Vagina (tissue), 2 donors: ENCODE measurements at regions not wholly inside any gene's neighbourhood (a gene's known extent, or its start where the extent isn't known, plus 50 kb on each side); places are given as distances from the start of the nearest gene placed in this dataset.

Experiments
- DNase-seq, 2 donors: peaks; one replicate each; pipeline ENCODE4 v3.0.0-alpha.2; 2017; ENCODE audit errors: extremely low spot score in 2 of 2
- H3K27ac ChIP-seq: fragments of 200-600 bp; sonication (generic); one replicate; pipeline ENCODE4 v1.5.1; 2019
- H3K27me3 ChIP-seq: fragments of 200-600 bp; sonication (generic); one replicate; pipeline ENCODE4 v1.5.1; 2019
- H3K36me3 ChIP-seq, 2 donors: fragments of 200-600 bp; sonication (generic); one replicate each; pipeline ENCODE4 v1.5.1; 2017 to 2019
- H3K4me1 ChIP-seq: fragments of 200-600 bp; sonication (generic); one replicate; pipeline ENCODE4 v1.5.1; 2019
- H3K4me3 ChIP-seq, 2 donors: fragments of 200-600 bp; sonication (generic); 1 replicate in 1 of 2; 2 replicates in 1 of 2; pipeline ENCODE4 v1.5.1; 2016 to 2019
- H3K9me3 ChIP-seq: fragments of 200-600 bp; sonication (generic); one replicate; pipeline ENCODE4 v1.5.1; 2019
- POLR2A ChIP-seq, 2 donors: fragments of 450-650 bp; IDR thresholded peaks; one replicate each; pipeline ENCODE4 v1.6.1; 2017; ENCODE audit warnings: antibody characterized with exemption in 2 of 2, mild to moderate bottlenecking in 2 of 2, moderate library complexity in 2 of 2
- POLR2AphosphoS5 ChIP-seq, 2 donors: sonication (generic); formaldehyde crosslinking; IDR thresholded peaks; one replicate each; pipeline ENCODE4 v1.9.0; 2017; ENCODE audit warnings: antibody characterized with exemption in 2 of 2, mild to moderate bottlenecking in 2 of 2, low read depth in 1 of 2; ENCODE audit not compliant: insufficient read depth in 1 of 2
- intact Hi-C: fragments of 100-400 bp; cut with DNase I; formaldehyde crosslinking; loops from one replicate; pipeline ENCODE4 v1.15.1; 2023
- TF ChIP-seq, protein P1 (sequence below), 3 experiments: fragments of 450-650 bp in 2 of 3; fragments of 200-600 bp in 1 of 3; sonication (generic) in 1 of 3; IDR thresholded peaks; one replicate each; pipeline ENCODE4 v1.5.1; 2017 to 2019; ENCODE audit warnings: antibody characterized with exemption in 3 of 3, mild to moderate bottlenecking in 2 of 3, moderate library complexity in 2 of 3

- H3K9me3 ChIP-seq, result no peaks in the 10 kb centered on the region
- TF ChIP-seq, protein P1, sequence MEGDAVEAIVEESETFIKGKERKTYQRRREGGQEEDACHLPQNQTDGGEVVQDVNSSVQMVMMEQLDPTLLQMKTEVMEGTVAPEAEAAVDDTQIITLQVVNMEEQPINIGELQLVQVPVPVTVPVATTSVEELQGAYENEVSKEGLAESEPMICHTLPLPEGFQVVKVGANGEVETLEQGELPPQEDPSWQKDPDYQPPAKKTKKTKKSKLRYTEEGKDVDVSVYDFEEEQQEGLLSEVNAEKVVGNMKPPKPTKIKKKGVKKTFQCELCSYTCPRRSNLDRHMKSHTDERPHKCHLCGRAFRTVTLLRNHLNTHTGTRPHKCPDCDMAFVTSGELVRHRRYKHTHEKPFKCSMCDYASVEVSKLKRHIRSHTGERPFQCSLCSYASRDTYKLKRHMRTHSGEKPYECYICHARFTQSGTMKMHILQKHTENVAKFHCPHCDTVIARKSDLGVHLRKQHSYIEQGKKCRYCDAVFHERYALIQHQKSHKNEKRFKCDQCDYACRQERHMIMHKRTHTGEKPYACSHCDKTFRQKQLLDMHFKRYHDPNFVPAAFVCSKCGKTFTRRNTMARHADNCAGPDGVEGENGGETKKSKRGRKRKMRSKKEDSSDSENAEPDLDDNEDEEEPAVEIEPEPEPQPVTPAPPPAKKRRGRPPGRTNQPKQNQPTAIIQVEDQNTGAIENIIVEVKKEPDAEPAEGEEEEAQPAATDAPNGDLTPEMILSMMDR (IDR thresholded peaks at IDR 0.05), result no peak
- peak in 1 of 2 donors; percentile 76 for TF ChIP-seq POLR2AphosphoS5 (IDR thresholded peaks at IDR 0.05; ENCODE audit: insufficient read depth in 1 of 2, low read depth in 1 of 2)
- no peak for TF ChIP-seq POLR2A (IDR thresholded peaks at IDR 0.05)
- no peak overlapping the region for H3K4me3 ChIP-seq
- H3K27ac ChIP-seq, result no peak overlapping the region
- no peaks in the 10 kb centered on the region for H3K36me3 ChIP-seq
- no peaks in the 10 kb centered on the region for H3K4me1 ChIP-seq
- DNase-seq, result no peak
- no peaks in the 10 kb centered on the region for H3K27me3 ChIP-seq
- intact Hi-C loops, result no loop called here
Measured at GRCh38 chr5:82931110-82931509, 146.1 kb downstream of the TMEM167A start.

DNA sequence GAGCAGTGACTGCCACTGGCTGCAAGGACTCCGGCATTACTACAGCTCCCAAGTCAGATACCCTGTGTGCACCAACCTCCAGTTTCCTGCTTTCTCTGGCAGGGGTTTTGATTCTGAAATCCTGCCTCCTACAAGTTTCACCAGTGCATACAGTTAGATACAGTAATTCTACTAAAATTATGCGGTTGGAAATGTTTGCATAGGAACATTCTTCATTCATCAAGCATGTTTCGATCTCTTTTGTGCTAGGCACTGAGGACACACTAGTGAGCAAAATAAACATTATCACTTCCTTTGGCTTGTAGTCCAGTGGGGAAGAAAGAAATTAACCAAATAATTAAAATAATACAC, 152.2 kb downstream of the TMEM167A start:
- intact Hi-C loops, result no loop called here
- Histone ChIP-seq H3K9me3 (no peaks in the 10 kb centered on the region), H3K27me3 (no peaks in the 10 kb centered on the region), H3K4me1 (no peaks in the 10 kb centered on the region), H3K36me3 (no peaks in the 10 kb centered on the region), H3K4me3 (no peak overlapping the region), H3K27ac (no peak overlapping the region)
- TF ChIP-seq POLR2AphosphoS5 (IDR thresholded peaks at IDR 0.05; ENCODE audit: insufficient read depth in 1 of 2, low read depth in 1 of 2) (no peak), POLR2A (IDR thresholded peaks at IDR 0.05) (no peak)
- TF ChIP-seq, protein P1 (IDR thresholded peaks at IDR 0.05), result no peak
- DNase-seq, result no peak

DNA sequence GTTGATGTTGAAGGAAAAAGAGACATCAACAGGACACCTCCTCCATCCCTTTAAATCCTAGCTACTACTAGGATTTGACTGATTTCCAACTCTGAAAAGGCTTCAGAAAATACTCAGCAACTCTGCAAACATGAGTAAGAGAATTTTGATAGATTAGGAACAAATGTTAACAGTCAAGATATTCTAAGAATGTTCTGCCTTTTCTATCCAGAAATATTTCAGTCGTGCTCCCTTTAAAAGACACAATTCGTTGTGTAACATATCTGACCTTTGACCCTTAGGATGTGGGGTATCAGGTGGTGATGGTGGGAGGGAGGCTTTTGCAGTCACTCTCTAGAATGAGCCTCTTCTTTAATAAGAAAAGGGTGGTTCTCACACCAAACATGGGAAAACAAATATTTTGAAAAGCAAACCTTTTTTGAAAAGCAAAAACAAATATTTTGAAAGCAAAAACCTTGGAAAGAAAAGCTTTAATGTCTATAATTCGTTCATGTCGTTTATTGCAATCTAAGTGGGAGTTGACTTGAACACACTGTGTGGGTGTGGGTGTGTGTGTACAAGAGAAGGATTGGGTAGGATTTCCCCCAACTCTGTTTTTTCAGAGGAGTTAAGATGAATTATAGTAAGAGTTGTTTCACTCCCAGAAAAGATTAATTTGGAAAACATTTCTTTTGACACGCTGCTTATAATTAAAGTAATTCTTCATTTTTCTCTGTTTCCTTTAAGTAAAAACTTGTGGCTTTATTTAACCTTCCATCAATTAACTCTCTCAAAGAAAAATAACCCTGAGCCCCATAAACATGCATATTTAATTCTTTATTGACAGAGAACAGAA, 152.8 kb downstream of the TMEM167A start:
- Histone ChIP-seq H3K4me1 (no peaks in the 10 kb centered on the region), H3K4me3 (no peak overlapping the region), H3K9me3 (no peaks in the 10 kb centered on the region), H3K36me3 (no peaks in the 10 kb centered on the region), H3K27ac (no peak overlapping the region), H3K27me3 (no peaks in the 10 kb centered on the region)
- TF ChIP-seq POLR2AphosphoS5 (IDR thresholded peaks at IDR 0.05; ENCODE audit: insufficient read depth in 1 of 2, low read depth in 1 of 2), result no peak
- no peak for TF ChIP-seq POLR2A (IDR thresholded peaks at IDR 0.05)
- intact Hi-C loops, result no loop called here
- DNase-seq, result no peak

DNA sequence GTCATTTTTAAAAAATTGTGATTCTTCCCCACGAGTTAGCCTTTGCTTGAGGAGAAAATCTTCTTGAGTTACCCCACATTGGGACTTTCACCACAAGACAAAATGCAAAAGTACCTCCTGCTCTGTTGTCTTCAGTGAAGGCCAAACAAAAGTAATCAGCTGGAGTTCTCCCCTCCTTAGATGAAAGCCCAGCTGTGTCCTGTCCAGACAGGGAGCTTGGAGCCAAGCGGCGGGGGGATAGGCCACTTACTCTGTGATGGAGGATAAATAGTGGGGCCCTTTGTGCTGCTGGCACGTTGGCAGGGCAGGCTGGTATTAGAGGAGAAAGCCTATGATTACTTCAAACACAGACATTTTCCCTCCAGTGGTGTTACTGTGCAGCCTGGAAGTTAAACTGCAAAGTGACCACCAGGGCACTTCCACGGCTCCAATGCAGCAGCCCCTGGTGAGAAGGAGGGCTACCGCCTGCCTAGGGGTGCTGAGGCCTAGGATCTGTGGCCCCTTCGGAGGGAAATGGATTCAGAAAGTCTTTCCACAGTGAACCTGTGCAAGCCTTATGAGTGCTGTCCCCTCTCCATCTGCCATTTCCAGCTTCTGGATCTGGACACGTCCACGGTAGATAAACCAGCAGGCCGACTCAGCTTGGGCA, 155.0 kb downstream of the TMEM167A start:
- no peaks in the 10 kb centered on the region for H3K27me3 ChIP-seq
- no peaks in the 10 kb centered on the region for H3K4me1 ChIP-seq
- no peaks in the 10 kb centered on the region for H3K9me3 ChIP-seq
- intact Hi-C loops, result no loop called here
- no peak overlapping the region for H3K27ac ChIP-seq
- TF ChIP-seq POLR2AphosphoS5 (IDR thresholded peaks at IDR 0.05; ENCODE audit: insufficient read depth in 1 of 2, low read depth in 1 of 2), result no peak
- TF ChIP-seq, protein P1 (IDR thresholded peaks at IDR 0.05), result no peak
- no peak for TF ChIP-seq POLR2A (IDR thresholded peaks at IDR 0.05)
- H3K4me3 ChIP-seq, result no peak overlapping the region
- H3K36me3 ChIP-seq, result no peaks in the 10 kb centered on the region
- no peak for DNase-seq

DNA sequence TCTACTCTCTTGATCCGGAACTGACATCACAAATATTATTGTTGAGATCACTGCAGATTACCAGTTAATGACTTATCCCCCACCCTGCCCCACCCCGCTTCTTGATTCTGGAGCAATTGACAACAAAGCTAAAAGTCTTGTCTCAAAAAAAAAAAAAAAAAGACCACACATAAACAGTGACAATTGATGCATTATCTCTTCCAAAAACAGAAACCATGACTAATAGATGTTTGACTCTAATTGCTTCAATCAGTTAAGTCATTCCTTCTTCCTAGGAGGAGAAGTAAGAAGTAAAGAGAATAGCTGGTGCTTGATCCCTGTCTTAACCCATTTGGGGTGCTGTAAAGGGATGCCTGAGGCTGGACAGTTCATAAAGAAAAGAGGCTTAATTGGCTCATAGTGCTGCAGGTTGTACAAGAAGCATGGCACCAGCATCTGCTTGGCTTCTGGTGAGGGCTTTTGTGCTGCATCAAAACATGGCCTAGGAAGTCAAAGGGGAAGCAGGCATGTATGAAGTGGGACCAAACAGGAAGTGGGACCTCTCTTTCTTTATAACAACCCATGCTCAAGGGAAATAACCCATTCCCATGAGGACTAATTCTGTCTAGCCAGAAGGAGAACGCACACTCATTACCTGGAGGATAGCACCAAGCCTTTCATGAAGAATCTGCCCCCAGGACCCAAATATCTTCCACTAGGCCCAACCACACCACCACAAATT, 158.7 kb downstream of the TMEM167A start:
- Histone ChIP-seq H3K4me3 (no peak overlapping the region), H3K9me3 (no peaks in the 10 kb centered on the region), H3K27ac (no peak overlapping the region), H3K4me1 (no peaks in the 10 kb centered on the region), H3K36me3 (no peaks in the 10 kb centered on the region), H3K27me3 (no peaks in the 10 kb centered on the region)
- intact Hi-C loops, result no loop called here
- DNase-seq, result no peak
- TF ChIP-seq POLR2A (IDR thresholded peaks at IDR 0.05) (no peak), POLR2AphosphoS5 (IDR thresholded peaks at IDR 0.05; ENCODE audit: insufficient read depth in 1 of 2, low read depth in 1 of 2) (no peak)
- TF ChIP-seq, protein P1 (IDR thresholded peaks at IDR 0.05), result no peak
